ENCODE measurements at regions not wholly inside any gene's neighbourhood (a gene's known extent, or its start where the extent isn't known, plus 50 kb on each side); places are given as distances from the start of the nearest gene placed in this dataset.

DNA sequence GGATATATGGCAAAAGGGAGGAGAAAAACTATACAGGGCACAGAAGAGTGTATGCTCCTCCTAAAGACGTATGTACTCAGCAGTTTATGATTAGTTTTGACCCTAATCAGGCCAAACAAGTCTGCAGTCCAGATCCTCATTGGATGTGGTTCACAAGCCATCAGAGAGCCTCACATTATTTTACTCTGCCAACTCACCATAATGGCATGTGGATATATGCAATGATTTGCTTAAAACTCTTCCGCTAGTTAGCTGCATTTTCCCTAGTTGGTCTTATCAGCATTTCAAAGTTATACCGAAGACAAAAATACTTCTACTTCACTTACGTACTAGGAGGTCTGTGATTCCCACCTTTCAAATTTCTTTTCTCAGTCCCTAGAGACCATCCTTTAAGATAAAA, 198.4 kb downstream of the CMPK2 start:
- Histone ChIP-seq H3K4me1 (no peaks in the 10 kb centered on the region), H3K36me3 (no peaks in the 10 kb centered on the region), H3K4me3 (no peak overlapping the region), H3K9ac (ENCODE audit: low read depth in 2 of 2, low read length in 2 of 2) (no peak overlapping the region), H3K27me3 (no peaks in the 10 kb centered on the region), H3K9me3 (no peaks in the 10 kb centered on the region), H3K27ac (no peak overlapping the region)
- TF ChIP-seq CTCF (IDR thresholded peaks at IDR 0.05): no peak
- intact Hi-C loops (cut with DNase I): no loop called here
- DNase-seq: no peak

- intact Hi-C loops (cut with DNase I): no loop called here
- no peak for DNase-seq
- Histone ChIP-seq H3K4me3 (no peak overlapping the region), H3K9ac (ENCODE audit: low read depth in 2 of 2, low read length in 2 of 2) (no peak overlapping the region), H3K4me1 (no peaks in the 10 kb centered on the region), H3K27me3 (no peaks in the 10 kb centered on the region), H3K9me3 (no peaks in the 10 kb centered on the region), H3K36me3 (no peaks in the 10 kb centered on the region), H3K27ac (no peak overlapping the region)
- TF ChIP-seq CTCF (IDR thresholded peaks at IDR 0.05): no peak
Measured at GRCh38 chr2:6671913-6672312, 193.8 kb downstream of the CMPK2 start.

GRCh38 chr2:6674381-6674780, 191.3 kb downstream of the CMPK2 start:
- Histone ChIP-seq H3K36me3 (no peaks in the 10 kb centered on the region), H3K4me1 (no peaks in the 10 kb centered on the region), H3K9me3 (no peaks in the 10 kb centered on the region), H3K27me3 (no peaks in the 10 kb centered on the region), H3K9ac (ENCODE audit: low read depth in 2 of 2, low read length in 2 of 2) (no peak overlapping the region), H3K4me3 (no peak overlapping the region), H3K27ac (no peak overlapping the region)
- no peak for DNase-seq
- intact Hi-C loops (cut with DNase I): no loop called here
- no peak for TF ChIP-seq CTCF (IDR thresholded peaks at IDR 0.05)

- no peak for DNase-seq
- TF ChIP-seq CTCF (IDR thresholded peaks at IDR 0.05): no peak
- Histone ChIP-seq H3K27me3 (no peaks in the 10 kb centered on the region), H3K36me3 (no peaks in the 10 kb centered on the region), H3K9me3 (no peaks in the 10 kb centered on the region), H3K4me1 (no peaks in the 10 kb centered on the region), H3K4me3 (no peak overlapping the region), H3K27ac (no peak overlapping the region), H3K9ac (ENCODE audit: low read depth in 2 of 2, low read length in 2 of 2) (no peak overlapping the region)
- intact Hi-C loops (cut with DNase I): no loop called here
Measured at GRCh38 chr2:6675791-6676190, 189.9 kb downstream of the CMPK2 start.

DNA sequence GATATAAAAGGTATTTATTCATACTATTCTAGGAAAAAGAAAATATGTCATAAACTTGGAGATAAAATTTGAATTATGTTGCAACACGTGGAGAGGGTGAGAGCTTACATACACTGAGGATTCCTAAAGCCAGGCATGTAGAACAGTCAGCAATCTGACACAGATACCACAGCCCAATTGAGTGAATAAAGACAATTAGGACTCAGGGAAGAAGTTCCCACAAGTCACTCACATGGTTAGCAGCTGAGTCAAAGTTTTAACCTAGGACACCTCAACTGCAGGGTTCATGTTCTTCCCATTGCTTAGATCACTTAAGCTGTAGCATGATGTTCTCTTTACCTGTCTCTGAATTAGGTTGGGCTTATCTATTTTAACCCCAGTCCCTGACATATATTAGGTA, 189.5 kb downstream of the CMPK2 start:
- H3K36me3 ChIP-seq: no peaks in the 10 kb centered on the region
- no peak for DNase-seq
- H3K27me3 ChIP-seq: no peaks in the 10 kb centered on the region
- H3K4me1 ChIP-seq: no peaks in the 10 kb centered on the region
- no peak overlapping the region for H3K27ac ChIP-seq
- no peaks in the 10 kb centered on the region for H3K9me3 ChIP-seq
- intact Hi-C loops (cut with DNase I): no loop called here
- no peak overlapping the region for H3K9ac ChIP-seq (ENCODE audit: low read depth in 2 of 2, low read length in 2 of 2)
- H3K4me3 ChIP-seq: no peak overlapping the region
- TF ChIP-seq CTCF (IDR thresholded peaks at IDR 0.05): no peak

GRCh38 chr2:6676776-6677175, 188.9 kb downstream of the CMPK2 start:
- no peak for DNase-seq
- intact Hi-C loops (cut with DNase I): no loop called here
- Histone ChIP-seq H3K9me3 (no peaks in the 10 kb centered on the region), H3K9ac (ENCODE audit: low read depth in 2 of 2, low read length in 2 of 2) (no peak overlapping the region), H3K4me3 (no peak overlapping the region), H3K27ac (no peak overlapping the region), H3K27me3 (no peaks in the 10 kb centered on the region), H3K4me1 (no peaks in the 10 kb centered on the region), H3K36me3 (no peaks in the 10 kb centered on the region)
- no peak for TF ChIP-seq CTCF (IDR thresholded peaks at IDR 0.05)
